Activated CD4-positive, alpha-beta memory T cell treated with anti-CD3 and anti-CD28 coated beads for 36 hours (primary cell): ENCODE measurements at regions not wholly inside any gene's neighbourhood (a gene's known extent, or its start where the extent isn't known, plus 50 kb on each side); places are given as distances from the start of the nearest gene placed in this dataset.

Experiments
- CTCF ChIA-PET: fragments of 350-600 bp; sonication (Branson Sonifier 250); formaldehyde crosslinking; loops from one replicate; lab custom pipeline; 2021; ENCODE audit warnings: antibody characterized with exemption, inconsistent platforms; lab: Charles Lee
- POLR2A ChIA-PET: fragments of 350-600 bp; sonication (Branson Sonifier 250); formaldehyde crosslinking; loops from one replicate; lab custom pipeline; 2021; ENCODE audit warnings: antibody characterized with exemption; lab: Charles Lee
- DNase-seq: peaks from one replicate; pipeline ENCODE4 v3.0.0-alpha.2; 2020
- H3K27ac Mint-ChIP-seq: one replicate; pipeline ENCODE4 v1.8.0; 2021; ENCODE audit warnings: mixed read lengths
- H3K27me3 Mint-ChIP-seq: one replicate; pipeline ENCODE4 v1.8.0; 2021; ENCODE audit warnings: mixed read lengths
- H3K36me3 Mint-ChIP-seq: one replicate; pipeline ENCODE4 v1.8.0; 2021; ENCODE audit warnings: mixed read lengths
- H3K4me1 Mint-ChIP-seq: one replicate; pipeline ENCODE4 v1.8.0; 2021; ENCODE audit warnings: low read depth, mixed read lengths
- H3K4me3 Mint-ChIP-seq: one replicate; pipeline ENCODE4 v1.8.0; 2021; ENCODE audit warnings: mild to moderate bottlenecking, mixed read lengths
- H3K9me3 Mint-ChIP-seq: one replicate; pipeline ENCODE4 v1.8.0; 2021; ENCODE audit warnings: mixed read lengths
- intact Hi-C: fragments of 100-400 bp; cut with micrococcal nuclease; formaldehyde crosslinking; loops from one replicate; pipeline ENCODE4 v1.15.1; 2023

GRCh38 chr21:32946654-32947053 is 79.1 kb upstream of the OLIG2 start:
- no peaks in the 10 kb centered on the region for H3K36me3 Mint-ChIP-seq
- intact Hi-C loops: no loop called here
- H3K4me3 Mint-ChIP-seq: no peak overlapping the region
- H3K9me3 Mint-ChIP-seq: no peaks in the 10 kb centered on the region
- ChIA-PET POLR2A (no interaction called here), CTCF (interaction anchor here (0.9 kb wide), 1 partner anchor 250 kb away, joined by 5 read pairs; no protein-coding TSS in a partner anchor)
- H3K4me1 Mint-ChIP-seq: peaks cover 2% of the 10 kb centered on the region
- DNase-seq: no peak
- no peak overlapping the region for H3K27ac Mint-ChIP-seq
- H3K27me3 Mint-ChIP-seq: peaks cover 2% of the 10 kb centered on the region

- Mint-ChIP-seq H3K4me3 (no peak overlapping the region), H3K27me3 (peaks cover 10% of the 10 kb centered on the region), H3K4me1 (peaks cover 2% of the 10 kb centered on the region), H3K36me3 (no peaks in the 10 kb centered on the region), H3K9me3 (no peaks in the 10 kb centered on the region), H3K27ac (no peak overlapping the region)
- intact Hi-C loops: no loop called here
- ChIA-PET POLR2A (no interaction called here), CTCF (no interaction called here)
- DNase-seq: no peak
Observed at GRCh38 chr21:32947736-32948135, 78.0 kb upstream of the OLIG2 start.

GRCh38 chr21:32949701-32950100 is 76.0 kb upstream of the OLIG2 start:
- no peaks in the 10 kb centered on the region for H3K9me3 Mint-ChIP-seq
- intact Hi-C loops: no loop called here
- H3K4me1 Mint-ChIP-seq: peaks cover 2% of the 10 kb centered on the region
- peaks cover 20% of the 10 kb centered on the region for H3K27me3 Mint-ChIP-seq
- no peak overlapping the region for H3K27ac Mint-ChIP-seq
- DNase-seq: no peak
- ChIA-PET CTCF (interaction anchor here (1.3 to 1.6 kb wide), 2 partner anchors 9 to 11 kb away, joined by 5 to 12 read pairs; no protein-coding TSS in a partner anchor), POLR2A (no interaction called here)
- H3K36me3 Mint-ChIP-seq: no peaks in the 10 kb centered on the region
- H3K4me3 Mint-ChIP-seq: no peak overlapping the region

GRCh38 chr21:32951041-32951440 is 74.7 kb upstream of the OLIG2 start:
- POLR2A ChIA-PET: no interaction called here
- DNase-seq: no peak
- Mint-ChIP-seq H3K27ac (no peak overlapping the region), H3K4me1 (peaks cover 2% of the 10 kb centered on the region), H3K4me3 (no peak overlapping the region), H3K36me3 (no peaks in the 10 kb centered on the region), H3K27me3 (peaks cover 29% of the 10 kb centered on the region), H3K9me3 (no peaks in the 10 kb centered on the region)
- CTCF ChIA-PET: interaction anchor here (1.3 to 1.8 kb wide), 2 partner anchors 11 to 27 kb away, joined by 3 to 6 read pairs; no protein-coding TSS in a partner anchor
- intact Hi-C loops: no loop called here

- H3K36me3 Mint-ChIP-seq: no peaks in the 10 kb centered on the region
- peaks cover 45% of the 10 kb centered on the region for H3K27me3 Mint-ChIP-seq
- no peaks in the 10 kb centered on the region for H3K4me1 Mint-ChIP-seq
- intact Hi-C loops: no loop called here
- no peak overlapping the region for H3K4me3 Mint-ChIP-seq
- POLR2A ChIA-PET: no interaction called here
- DNase-seq: no peak
- H3K27ac Mint-ChIP-seq: no peak overlapping the region
- CTCF ChIA-PET: interaction anchor here (2.5 kb wide), 1 partner anchor 14 kb away, joined by 10 read pairs; no protein-coding TSS in a partner anchor
- H3K9me3 Mint-ChIP-seq: no peaks in the 10 kb centered on the region
Observed at GRCh38 chr21:32954353-32954752, 71.4 kb upstream of the OLIG2 start.

GRCh38 chr21:32955311-32956060 is 70.2 kb upstream of the OLIG2 start:
- H3K36me3 Mint-ChIP-seq: no peaks in the 10 kb centered on the region
- H3K4me1 Mint-ChIP-seq: no peaks in the 10 kb centered on the region
- intact Hi-C loops: no loop called here
- H3K4me3 Mint-ChIP-seq: no peak overlapping the region
- H3K9me3 Mint-ChIP-seq: no peaks in the 10 kb centered on the region
- DNase-seq: no peak
- POLR2A ChIA-PET: no interaction called here
- peaks cover 49% of the 10 kb centered on the region for H3K27me3 Mint-ChIP-seq
- CTCF ChIA-PET: interaction anchor here (2.5 kb wide), 1 partner anchor 15 kb away, joined by 10 read pairs; no protein-coding TSS in a partner anchor
- no peak overlapping the region for H3K27ac Mint-ChIP-seq

- H3K36me3 Mint-ChIP-seq: no peaks in the 10 kb centered on the region
- intact Hi-C loops: no loop called here
- no peak overlapping the region for H3K4me3 Mint-ChIP-seq
- peaks cover 54% of the 10 kb centered on the region for H3K27me3 Mint-ChIP-seq
- no peaks in the 10 kb centered on the region for H3K9me3 Mint-ChIP-seq
- H3K4me1 Mint-ChIP-seq: no peaks in the 10 kb centered on the region
- ChIA-PET CTCF (interaction anchor here (2.5 kb wide), 1 partner anchor 16 kb away, joined by 10 read pairs; no protein-coding TSS in a partner anchor), POLR2A (no interaction called here)
- DNase-seq: no peak
- H3K27ac Mint-ChIP-seq: no peak overlapping the region
Observed at GRCh38 chr21:32956061-32956656, 69.6 kb upstream of the OLIG2 start.

GRCh38 chr21:32957545-32957944 is 68.2 kb upstream of the OLIG2 start:
- no peak overlapping the region for H3K4me3 Mint-ChIP-seq
- CTCF ChIA-PET: no interaction called here
- intact Hi-C loops: no loop called here

GRCh38 chr21:32958288-32959002 is 67.3 kb upstream of the OLIG2 start:
- ChIA-PET CTCF (interaction anchor here (0.6 to 1.9 kb wide), 4 partner anchors 18 to 239 kb away, joined by 3 to 6 read pairs (median 3); no protein-coding TSS in a partner anchor), POLR2A (no interaction called here)
- no peak overlapping the region for H3K4me3 Mint-ChIP-seq
- intact Hi-C loops: no loop called here
- H3K36me3 Mint-ChIP-seq: no peaks in the 10 kb centered on the region
- H3K4me1 Mint-ChIP-seq: no peaks in the 10 kb centered on the region
- peaks cover 46% of the 10 kb centered on the region for H3K27me3 Mint-ChIP-seq
- H3K9me3 Mint-ChIP-seq: no peaks in the 10 kb centered on the region
- DNase-seq: no peak
- H3K27ac Mint-ChIP-seq: no peak overlapping the region

More at GRCh38 chr21:32957545-32957944, 68.2 kb upstream of the OLIG2 start:
- no peak overlapping the region for H3K27ac Mint-ChIP-seq
- POLR2A ChIA-PET: no interaction called here
- no peaks in the 10 kb centered on the region for H3K9me3 Mint-ChIP-seq
- no peak for DNase-seq
- peaks cover 49% of the 10 kb centered on the region for H3K27me3 Mint-ChIP-seq
- H3K36me3 Mint-ChIP-seq: no peaks in the 10 kb centered on the region
- H3K4me1 Mint-ChIP-seq: no peaks in the 10 kb centered on the region

GRCh38 chr21:32962268-32962667 is 63.5 kb upstream of the OLIG2 start:
- ChIA-PET POLR2A (no interaction called here), CTCF (interaction anchor here (1.0 kb wide), 1 partner anchor 42 kb away, joined by 3 read pairs; no protein-coding TSS in a partner anchor)
- Mint-ChIP-seq H3K9me3 (no peaks in the 10 kb centered on the region), H3K4me3 (no peak overlapping the region), H3K27ac (no peak overlapping the region), H3K36me3 (no peaks in the 10 kb centered on the region), H3K4me1 (no peaks in the 10 kb centered on the region), H3K27me3 (peaks cover 24% of the 10 kb centered on the region)
- DNase-seq: no peak
- intact Hi-C loops: no loop called here

- no peak for DNase-seq
- POLR2A ChIA-PET: no interaction called here
- Mint-ChIP-seq H3K4me3 (no peak overlapping the region), H3K36me3 (no peaks in the 10 kb centered on the region), H3K27me3 (peaks cover 13% of the 10 kb centered on the region), H3K9me3 (no peaks in the 10 kb centered on the region), H3K4me1 (no peaks in the 10 kb centered on the region), H3K27ac (no peak overlapping the region)
- intact Hi-C loops: no loop called here
- CTCF ChIA-PET: interaction anchor here (0.7 to 1.1 kb wide), 2 partner anchors 25 to 26 kb away, joined by 3 to 4 read pairs; no protein-coding TSS in a partner anchor
Observed at GRCh38 chr21:32965129-32965680, 60.5 kb upstream of the OLIG2 start.
